ENCODE measurements at regions not wholly inside any gene's neighbourhood (a gene's known extent, or its start where the extent isn't known, plus 50 kb on each side); places are given as distances from the start of the nearest gene placed in this dataset.

GRCh38 chr9:82234160-82234943, 245.8 kb downstream of the SPATA31D1 start:
- DNase-seq = no peak

- DNase-seq = no peak
Measured at GRCh38 chr9:82242285-82242963, 253.9 kb downstream of the SPATA31D1 start.

DNA sequence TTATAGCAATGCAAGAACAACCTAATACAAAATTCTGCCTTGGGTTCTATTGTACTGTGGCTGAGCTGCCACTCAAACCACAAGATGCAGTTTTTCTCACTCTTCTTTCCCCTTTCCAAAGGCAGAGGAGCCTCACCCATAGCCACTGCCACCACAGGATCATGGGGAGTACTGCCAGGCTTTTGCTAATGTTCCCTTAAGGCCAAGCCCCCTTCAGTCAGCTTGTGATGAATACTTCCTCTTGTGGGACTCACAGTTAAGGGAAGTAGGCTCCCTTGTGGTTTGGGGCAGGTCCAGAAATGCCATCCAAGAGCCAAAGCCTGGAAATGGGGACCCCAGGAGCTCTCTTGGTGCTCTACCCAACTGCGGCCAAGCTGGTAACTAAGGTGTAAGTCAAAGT, 258.7 kb downstream of the SPATA31D1 start:
- DNase-seq = no peak

DNA sequence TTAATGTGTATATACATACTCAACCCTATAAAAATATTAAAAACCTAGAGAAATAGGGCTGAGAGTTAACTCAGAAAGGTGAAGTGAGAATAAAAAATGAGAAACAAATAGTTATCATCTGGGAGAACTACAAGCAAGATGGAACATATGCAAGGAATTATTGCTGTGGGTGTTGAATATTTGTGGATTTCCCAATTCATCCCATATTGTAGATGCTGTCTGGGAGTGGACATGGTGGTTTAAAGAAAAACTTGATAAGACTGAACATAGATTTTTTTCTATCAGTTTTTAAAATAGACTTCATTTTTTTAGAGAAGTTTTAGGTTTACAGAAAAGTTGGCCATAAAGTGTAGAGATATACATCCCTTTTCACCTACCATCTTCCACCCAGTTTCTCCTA, 263.5 kb downstream of the SPATA31D1 start:
- DNase-seq = no peak

DNA sequence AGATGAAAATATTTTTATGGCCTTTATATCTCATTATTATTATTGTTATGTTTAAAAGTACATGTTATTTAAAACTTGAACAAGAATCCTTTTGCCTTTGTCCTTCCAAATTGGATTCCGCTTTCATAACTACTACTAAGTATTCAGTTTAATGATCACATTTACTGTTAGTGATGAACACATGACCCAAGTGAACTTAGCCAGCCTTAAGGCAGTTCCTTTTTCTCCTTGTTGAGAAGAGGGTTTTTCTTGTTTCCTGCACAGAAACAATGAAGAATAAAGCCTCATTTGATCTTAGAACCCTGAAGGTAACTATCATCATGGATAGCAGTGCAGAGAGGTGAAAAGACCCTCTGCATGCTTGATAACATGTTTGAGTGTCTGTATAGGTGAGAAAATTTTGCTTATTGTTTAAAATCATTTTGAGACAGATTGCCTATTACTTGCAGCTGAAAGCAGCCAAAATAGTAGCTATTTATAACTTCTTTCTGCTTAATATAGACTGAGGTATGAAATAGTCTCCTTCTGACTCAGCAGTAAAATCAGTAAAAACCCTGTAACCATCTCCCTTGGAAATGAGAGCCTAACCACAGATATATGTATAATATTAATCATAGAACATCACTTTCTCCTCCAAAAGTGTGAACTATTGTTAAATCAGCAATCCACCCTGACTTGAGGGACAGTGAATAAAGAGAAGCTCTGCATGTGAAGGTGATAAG, 266.2 kb downstream of the SPATA31D1 start:
- DNase-seq = no peak

- no peak for DNase-seq
Measured at GRCh38 chr9:82255481-82256176, 267.1 kb downstream of the SPATA31D1 start.

DNA sequence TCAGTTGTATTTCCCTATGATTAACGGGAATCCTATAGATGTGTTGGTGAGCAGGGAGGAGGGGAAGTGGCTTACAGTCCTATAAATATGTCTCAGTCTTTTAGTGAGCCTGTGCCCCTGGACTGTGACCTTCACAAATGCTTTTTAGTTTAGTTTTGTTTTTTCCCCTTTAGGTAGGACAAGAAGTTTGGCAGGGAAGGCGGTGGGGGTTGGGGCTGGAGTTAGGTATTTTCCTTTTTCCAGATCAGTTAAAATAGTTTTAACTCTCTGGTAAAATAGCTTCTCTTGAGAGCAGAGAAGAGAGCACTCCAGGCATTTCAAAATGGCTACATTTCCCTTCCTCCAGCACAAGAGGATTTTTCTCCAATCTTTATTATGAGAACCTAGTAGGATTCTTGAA, 272.1 kb downstream of the SPATA31D1 start:
- no peak for DNase-seq

DNA sequence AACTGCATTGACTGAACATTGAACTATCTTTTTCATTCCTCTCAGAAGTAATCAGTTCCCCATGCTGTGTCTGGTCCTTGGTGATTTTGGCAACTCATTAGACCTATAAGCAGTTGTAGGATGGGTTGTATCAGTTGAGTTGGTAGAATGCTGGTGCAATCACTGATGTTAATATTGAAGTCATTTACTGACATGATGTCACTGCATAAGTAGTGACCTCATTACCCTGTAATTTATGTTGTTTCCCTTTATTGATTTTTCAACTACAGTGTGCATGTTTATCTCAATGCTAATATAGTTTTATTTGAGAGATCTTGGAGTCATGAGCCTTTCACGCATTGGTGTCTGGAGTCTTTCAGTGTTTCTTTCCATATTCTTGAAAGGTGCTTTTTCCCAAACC, 275.0 kb downstream of the SPATA31D1 start:
- no peak for DNase-seq

- DNase-seq = no peak
Measured at GRCh38 chr9:82271106-82271561, 282.6 kb downstream of the SPATA31D1 start.

DNA sequence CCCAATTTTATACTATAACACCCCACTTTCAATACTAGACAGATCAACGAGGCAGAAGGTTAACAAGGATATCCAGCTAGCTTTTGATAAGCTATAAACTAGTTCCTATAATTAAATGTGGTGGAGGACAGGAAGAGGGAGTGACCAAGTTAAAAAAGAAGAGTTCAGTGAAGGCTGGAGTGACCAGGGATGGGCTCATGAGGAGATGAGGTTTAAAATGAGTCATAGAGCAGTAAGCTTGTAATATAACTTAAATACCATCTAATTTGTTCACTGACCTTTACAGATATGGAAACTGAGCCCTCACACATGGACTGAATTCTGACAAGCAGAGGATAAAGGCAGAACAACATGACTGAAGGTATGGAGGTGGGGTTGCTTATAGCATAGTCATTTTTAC, 284.5 kb downstream of the SPATA31D1 start:
- no peak for DNase-seq

DNA sequence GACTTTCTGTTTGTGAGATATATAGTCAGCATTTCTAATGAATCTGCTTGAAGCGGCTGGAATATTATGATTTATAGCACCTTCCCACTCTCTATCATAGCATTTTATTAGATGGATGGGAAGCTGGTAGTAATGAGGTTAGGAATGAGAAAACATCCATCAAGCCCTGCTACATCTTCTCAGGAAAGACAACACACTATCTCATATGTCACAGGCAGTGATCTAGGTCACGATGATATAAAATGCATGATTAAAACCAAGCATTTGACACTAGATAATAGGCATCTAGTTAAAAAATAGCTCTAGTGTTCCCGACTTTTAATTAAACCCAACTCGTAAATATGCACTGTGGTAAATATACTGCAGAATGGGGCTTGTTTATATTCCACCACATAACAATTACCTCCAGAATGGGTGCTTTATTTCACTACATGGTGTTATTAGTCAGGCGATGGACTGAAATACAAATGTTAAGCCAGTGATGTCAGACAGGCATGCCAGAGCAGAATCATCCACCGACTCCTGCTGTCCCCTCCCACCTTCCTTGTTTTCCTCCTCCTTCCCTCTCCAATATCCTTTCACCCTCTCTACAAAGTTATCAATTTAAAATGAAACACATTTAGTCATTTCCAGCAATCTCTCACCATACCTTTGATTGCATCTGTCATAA, 286.8 kb downstream of the SPATA31D1 start:
- DNase-seq = no peak

- DNase-seq = no peak
Measured at GRCh38 chr9:82281066-82281465, 292.5 kb downstream of the SPATA31D1 start.

GRCh38 chr9:82284758-82285157, 296.2 kb downstream of the SPATA31D1 start:
- DNase-seq = no peak

DNA sequence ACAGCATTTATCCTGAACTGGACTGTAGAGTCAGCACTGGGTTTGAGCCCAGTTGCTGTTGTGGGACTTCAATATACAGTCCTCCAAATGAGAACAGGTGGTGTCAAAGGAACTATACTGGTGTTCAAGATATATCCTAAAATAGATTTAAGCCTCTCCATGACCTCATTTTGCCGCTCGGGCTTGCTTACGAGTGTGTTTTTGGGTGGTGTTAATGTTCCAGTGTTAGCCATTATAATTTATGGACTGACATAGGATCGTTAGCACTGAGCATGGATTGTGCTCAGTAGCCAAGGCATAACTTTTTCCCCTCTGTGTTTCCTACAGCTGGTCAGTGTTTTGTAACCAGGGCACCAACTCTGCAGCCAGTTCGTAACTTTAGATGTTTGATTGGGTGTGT, 306.6 kb downstream of the SPATA31D1 start:
- no peak for DNase-seq

DNA sequence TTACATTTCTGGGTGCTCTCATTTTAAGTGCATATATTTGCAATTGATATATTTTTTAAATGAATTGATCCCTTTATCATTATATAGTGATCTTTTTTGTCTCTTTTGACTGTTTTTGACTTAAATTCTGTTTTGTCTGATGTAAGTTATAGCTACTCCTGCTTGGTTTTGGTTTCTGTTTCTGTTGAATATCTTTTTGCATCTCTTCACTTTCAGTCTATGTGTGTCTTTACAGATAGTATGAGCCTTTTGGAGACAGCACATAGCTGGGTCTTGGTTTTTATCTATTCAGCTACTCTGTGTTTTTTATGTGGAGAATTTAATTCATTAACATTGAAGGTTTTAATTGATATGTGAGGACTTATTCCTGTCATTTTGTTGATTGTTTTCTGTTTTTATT, 311.3 kb downstream of the SPATA31D1 start:
- DNase-seq = no peak

DNA sequence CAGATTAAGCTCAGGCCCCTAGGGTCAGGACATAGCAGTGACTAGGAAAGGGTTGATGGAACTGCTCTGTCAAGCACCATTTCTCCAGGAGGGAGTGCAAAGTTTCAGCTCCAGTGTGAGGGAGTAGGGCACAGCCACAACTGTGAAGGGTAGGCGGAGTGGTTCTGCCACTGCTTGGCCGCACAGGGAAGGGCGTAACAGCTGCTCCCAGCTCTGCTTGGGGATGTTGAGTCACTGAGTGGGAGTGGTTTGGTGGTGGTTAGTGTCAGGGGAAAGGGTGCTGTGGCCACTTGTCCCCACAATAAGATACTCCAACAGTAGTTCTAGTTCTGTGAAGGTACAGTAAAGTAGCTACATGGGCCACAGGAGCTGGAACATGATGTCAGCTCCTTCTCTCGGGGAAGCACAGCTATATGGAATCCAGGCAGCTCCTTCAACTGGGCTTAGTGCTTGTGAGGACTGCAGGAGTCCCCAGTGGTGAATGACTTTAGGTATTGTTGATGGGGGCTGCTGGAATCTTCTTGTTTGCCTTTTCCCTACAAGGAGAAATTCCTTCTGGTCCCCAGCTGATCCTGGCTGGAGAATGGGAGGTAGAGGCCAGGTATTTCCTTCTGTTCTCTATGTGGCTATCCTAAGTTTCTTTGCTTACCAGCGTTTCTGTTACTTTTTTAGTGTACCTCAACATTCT, 314.5 kb downstream of the SPATA31D1 start:
- no peak for DNase-seq

- DNase-seq = no peak
Measured at GRCh38 chr9:82308836-82309235, 320.3 kb downstream of the SPATA31D1 start.

DNA sequence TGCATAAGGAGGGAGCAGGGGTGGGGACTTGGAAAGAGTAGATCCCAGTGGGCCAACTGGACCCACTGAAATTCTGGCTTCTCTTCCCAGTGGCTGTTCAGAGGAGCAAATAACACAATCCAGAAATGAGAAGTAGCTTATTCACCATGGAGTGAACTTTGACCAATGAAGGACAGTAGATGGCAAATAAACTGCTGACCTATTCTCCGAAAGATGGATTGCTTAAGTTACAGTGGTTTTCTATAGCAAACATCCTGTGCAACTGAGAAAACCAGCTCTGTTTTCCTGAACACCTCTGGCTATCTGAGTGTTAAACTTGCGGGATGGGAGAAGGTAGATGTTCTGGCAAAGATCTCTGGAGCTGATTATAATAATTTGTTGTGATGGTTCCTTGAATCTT, 325.1 kb downstream of the SPATA31D1 start:
- no peak for DNase-seq

GRCh38 chr9:82320566-82320965, 332.0 kb downstream of the SPATA31D1 start:
- DNase-seq = no peak

- DNase-seq = no peak
Measured at GRCh38 chr9:82325907-82326306, 337.3 kb downstream of the SPATA31D1 start.

DNA sequence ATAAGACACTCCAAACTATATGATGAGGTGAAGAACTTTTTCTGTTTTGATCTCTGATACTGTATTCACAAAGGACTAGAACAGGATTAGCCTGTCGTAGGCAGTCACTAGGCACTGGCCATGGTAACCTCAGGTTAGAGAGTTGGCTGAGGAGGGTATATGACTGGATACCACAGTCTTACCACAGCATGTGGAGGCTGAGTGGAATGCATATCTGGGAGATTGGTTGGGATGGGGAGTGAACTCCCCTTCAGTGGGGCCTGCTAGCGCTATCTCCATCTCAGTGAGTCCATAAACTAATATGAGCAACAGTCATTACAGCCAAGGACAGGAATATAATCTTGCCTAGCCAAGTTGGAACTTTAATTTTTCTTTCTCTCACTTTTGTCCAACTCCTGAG, 339.1 kb downstream of the SPATA31D1 start:
- DNase-seq = no peak

GRCh38 chr9:82331079-82331478, 342.5 kb downstream of the SPATA31D1 start:
- DNase-seq = no peak
